NCI-H2227 (cell line): ENCODE measurements at regions not wholly inside any gene's neighbourhood (a gene's known extent, or its start where the extent isn't known, plus 50 kb on each side); places are given as distances from the start of the nearest gene placed in this dataset.
A peak's percentile ranks its signal among the peaks of the same experiment; 100 is the strongest.
"Not testable (repeated sequence)": the region's sequence is repeated elsewhere in the genome, so short reads cannot be mapped to it uniquely, and the experiment has no call there.

Experiments used
- DNase-seq: peaks from one replicate; lab custom pipeline; 2025; ENCODE audit not compliant: unreplicated experiment; lab: John Stamatoyannopoulos, UW

- peak; percentile 24 for DNase-seq
Observed at GRCh38 chr12:97977870-97978405, 515.3 kb downstream of the RMST start.

DNA sequence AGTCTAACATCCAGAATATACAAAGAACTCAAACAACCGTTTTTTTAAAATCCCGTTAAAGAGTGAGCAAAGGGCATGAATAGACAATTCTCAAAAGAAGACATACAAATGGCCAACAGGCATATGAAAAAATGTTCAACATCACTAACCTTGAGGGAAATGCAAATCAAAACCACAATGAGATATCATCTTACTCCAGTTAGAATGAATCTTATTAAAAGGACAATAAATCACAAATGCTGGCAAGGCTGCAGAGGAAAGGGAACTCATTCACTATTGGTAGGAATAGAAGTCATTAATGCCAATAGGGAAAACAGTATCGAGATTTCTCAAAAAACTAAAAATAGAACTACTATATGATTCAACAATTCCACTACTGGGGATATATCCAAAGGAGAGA, 520.1 kb downstream of the RMST start:
- no peak for DNase-seq

- DNase-seq: no peak
Observed at GRCh38 chr12:97983796-97984195, 521.2 kb downstream of the RMST start.

DNA sequence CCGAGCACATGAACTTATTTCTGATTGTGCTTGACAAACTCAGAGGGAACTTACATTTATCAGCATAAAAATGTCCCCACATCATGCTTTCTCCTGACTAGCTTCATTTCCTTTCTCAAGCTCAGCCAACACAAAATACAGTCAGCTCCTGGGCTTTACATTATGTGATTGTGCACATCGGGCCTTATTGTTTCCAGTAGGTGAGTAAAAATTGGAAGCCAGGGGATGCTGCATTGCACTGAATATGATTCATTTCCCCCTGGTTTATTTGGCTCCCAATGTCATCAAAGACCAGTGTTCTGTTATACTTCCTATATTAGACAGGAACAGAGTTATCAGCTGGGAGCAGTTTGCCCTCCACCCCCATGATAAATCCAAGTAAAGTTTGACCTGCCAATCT, 521.8 kb downstream of the RMST start:
- no peak for DNase-seq

DNA sequence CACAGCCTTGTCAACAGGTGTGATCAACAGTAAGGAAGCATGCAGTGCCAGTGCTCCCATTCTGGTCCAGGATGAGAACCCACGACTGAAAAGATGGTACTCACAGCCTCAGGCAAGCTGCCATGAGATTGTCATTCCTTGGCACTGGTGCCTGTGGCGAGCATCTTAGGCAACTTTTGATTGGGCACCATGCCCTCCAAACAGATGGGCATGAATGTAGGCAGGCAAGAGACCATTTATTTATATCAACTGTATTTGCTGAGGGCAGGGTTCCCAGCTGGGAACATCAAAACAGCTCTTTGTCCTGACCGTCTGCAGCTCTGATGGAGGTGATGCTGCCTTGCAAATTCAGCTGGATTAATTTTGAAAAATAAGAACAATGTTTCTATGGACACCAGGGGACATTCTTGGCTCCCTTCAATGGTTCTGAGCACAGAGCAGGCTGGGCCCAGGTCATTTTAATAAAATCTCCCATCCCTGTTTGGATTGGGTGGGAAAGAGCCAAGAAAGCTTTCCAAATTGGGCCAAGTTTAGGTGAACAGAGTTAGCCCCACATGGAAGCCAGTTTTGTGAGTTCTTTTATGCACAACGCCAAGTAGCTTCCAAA, 522.5 kb downstream of the RMST start:
- no peak for DNase-seq

DNA sequence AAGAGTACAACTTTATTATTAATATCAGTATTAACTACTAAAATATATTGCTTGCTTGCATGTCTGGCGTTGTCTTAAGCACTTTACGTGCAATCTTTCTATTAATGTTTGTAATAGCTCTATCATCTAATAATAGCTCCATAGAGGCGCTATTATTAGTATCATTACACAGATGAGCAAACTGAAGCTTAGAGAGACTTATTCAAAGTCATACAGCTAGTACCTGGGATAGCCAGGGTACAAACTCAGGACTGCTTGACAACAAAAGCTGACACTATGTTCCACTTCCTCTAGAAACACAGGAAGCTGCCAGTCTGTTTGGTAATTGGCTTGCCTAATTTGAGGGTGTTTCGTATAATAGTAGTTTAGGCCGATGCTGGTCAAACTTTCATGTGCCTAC, 523.2 kb downstream of the RMST start:
- DNase-seq: no peak

DNA sequence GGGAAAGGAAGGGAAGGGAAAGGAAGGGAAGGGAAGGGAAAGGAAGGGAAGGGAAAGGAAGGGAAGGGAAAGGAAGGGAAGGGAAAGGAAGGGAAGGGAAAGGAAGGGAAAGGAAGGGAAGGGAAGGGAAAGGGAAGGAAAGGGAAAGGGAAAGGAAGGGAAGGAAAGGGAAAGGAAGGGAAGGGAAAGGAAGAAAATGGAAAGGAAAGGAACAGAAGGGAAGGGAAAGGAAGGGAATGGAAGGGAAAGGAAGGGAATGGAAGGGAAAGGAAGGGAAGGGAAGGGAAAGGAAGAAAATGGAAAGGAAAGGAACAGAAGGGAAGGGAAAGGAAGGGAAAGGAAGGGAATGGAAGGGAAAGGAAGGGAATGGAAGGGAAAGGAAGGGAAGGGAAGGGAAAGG, 526.0 kb downstream of the RMST start:
- DNase-seq: not testable (repeated sequence)

DNA sequence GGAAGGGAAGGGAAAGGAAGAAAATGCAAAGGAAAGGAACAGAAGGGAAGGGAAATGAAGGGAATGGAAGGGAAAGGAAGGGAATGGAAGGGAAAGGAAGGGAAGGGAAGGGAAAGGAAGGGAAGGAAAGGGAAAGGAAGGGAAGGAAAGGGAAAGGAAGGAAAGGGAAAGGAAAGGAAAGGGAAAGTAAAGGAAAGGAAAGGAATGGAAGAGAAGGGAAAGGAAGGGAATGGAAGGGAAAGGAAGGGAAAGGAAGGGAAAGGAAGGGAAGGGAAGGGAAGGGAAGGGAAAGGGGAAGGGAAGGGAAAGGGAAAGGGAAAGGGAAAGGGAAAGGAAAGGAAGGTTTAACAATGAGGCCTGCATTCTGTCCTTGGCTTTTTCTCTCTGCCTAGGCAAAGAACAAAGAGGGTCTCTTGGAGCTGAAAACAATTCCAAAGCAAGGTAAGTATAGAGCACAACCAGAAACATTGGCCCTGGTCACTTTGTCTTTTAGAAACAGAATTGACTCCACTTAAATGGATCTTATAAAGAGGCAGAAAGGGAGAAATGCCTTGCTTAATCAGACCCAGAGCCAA, 525.9 kb upstream of the TMPO start:
- no peak for DNase-seq

DNA sequence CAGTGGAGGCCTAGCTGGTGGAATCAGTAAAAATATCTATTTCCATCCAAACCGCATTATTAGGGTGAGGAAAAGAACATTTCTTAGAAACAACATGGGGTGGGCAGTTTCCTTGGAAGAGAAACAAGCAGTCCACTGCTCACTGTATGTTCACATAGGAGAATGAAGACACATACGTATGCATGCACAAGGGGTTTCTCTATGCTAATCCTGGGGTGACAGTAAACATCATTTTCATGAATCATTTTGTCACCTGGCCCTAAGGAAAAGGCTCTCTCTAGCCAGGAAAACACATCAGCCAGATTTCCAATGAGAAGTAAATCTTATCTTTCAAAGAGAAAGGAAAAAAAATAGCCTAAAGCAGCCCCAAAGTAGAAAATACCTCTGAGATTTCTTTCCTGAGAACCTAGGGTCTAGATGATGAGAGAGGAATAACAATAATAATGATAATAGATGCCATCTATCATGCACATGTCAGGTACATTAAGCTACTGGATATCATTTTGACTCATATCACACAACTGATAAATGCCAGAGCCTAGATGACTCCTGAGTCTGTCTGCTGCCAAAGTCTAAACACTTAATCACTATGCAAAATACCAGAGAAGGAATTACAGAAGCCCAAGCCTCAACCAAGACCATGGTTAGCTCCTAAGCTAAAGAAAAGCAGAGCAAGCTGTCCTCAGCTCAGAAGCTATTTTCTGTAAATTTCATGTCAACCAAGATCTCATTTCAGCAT, 520.5 kb upstream of the TMPO start:
- no peak for DNase-seq

- no peak for DNase-seq
Observed at GRCh38 chr12:97995559-97995958, 519.8 kb upstream of the TMPO start.

DNA sequence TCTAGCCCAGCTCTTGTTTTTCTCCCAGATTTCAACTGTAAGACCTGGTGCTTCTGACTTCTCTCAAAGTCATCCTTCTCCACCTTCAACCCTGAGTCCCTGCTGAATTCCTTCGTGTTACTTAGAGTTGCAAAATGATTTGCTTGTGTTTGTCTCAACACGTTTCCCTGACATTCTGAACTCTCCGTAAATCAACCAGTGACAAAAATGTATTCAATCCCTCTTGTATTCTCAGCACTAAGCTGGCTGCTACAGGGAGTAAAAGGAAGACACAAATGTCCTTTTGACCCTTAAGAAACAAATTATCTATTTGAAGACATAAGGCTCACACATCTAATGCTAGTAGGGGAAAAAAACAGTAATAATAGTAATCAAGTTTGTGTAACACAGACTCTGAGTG, 514.0 kb upstream of the TMPO start:
- DNase-seq: peak; percentile 56

GRCh38 chr12:98002887-98003493, 512.4 kb upstream of the TMPO start:
- peak; percentile 86 for DNase-seq

DNA sequence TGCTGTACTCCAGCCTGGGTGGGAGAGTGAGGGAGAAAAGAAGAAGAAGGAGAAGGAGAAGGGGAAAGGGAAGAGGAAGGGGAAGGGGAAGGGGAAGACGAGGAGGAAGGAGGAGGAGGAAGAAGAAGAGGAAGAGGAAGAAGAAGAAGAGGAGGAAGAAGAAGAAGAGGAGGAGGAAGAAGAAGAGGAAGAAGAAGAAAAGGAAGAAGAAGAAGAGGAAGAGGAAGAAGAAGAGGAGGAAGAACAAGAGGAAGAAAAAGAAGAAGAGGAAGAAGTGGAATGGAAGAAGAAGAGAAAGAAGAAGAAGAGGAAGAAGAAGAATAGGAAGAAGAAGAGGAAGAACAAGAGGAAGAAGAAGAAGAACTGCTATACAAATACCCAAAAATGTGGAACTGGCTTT, 507.4 kb upstream of the TMPO start:
- DNase-seq: no peak

DNA sequence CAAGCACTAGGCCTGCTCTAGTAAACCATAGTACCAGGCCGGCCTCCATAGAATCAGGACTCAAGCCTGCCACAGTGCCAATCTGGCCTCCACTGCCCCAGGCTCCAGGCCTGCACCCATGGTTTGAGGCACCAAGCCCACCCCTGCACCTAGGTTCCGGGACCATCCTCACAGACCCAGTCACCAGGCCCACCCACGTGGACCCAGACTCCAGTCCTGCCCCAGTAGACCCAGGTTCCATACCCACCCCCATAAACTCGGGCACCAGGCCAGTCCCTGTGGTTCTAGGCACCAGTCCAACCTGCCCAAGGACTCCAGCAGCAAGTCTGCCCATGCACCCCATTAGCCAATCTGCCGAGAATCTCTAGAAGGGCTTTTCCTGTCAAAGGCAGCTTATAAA, 501.8 kb upstream of the TMPO start:
- DNase-seq: no peak

DNA sequence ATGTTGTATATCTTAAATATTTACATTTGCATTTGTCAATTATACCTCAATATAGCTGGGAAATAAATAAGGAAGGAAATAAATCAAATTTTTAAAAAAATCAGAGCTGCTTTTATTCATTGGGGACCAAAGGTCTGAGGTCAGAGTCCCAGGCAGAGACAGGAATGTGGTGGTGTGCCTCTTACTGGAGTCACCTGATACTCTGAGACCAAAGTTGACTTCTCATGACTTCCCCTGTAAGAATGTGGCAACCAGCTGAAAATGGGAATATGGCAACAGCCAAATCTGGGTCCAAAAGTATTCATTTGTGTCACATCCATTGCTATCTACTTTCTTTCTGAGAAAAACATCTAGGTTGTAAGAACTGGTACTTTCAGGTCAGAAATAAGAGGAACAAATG, 496.6 kb upstream of the TMPO start:
- DNase-seq: no peak

DNA sequence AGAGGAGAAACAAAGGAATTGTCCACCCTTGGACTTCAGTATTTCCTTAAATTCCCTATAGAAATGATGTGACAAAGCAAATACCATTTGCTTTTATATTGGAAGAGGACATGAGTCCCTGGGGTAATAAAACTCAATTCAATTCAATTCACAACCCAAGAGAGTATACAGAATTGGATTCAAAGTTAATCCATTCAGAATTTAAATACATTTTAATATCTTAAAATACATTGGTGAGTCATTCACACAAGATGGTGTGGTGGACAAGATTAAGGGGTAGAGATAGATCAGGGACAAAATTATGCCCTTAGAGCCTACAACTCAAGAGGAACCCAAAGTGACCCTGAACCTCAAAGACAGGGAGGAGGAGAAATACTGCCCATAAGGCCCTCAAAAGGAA, 495.0 kb upstream of the TMPO start:
- DNase-seq: no peak

DNA sequence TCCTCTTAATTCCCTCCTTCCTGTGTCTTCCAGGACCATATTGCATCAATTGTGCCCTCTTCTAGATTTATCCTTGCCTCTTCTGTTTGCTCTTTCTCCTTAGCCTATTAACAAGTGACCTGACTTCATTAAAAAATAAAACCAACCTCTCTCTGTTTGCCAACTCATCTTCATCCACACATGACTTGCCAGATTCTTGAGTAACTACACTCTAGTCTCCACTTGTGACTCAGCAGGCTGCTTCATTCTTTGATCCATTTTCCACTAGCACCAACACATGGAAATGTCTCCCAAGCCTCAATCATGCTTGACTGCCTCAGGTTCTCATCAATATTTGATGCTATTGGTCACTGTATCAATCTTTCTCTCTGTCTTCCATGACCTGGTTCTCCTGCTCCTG, 492.4 kb upstream of the TMPO start:
- no peak for DNase-seq

- no peak for DNase-seq
Observed at GRCh38 chr12:98037401-98038140, 477.8 kb upstream of the TMPO start.

- no peak for DNase-seq
Observed at GRCh38 chr12:98042668-98043067, 472.7 kb upstream of the TMPO start.

DNA sequence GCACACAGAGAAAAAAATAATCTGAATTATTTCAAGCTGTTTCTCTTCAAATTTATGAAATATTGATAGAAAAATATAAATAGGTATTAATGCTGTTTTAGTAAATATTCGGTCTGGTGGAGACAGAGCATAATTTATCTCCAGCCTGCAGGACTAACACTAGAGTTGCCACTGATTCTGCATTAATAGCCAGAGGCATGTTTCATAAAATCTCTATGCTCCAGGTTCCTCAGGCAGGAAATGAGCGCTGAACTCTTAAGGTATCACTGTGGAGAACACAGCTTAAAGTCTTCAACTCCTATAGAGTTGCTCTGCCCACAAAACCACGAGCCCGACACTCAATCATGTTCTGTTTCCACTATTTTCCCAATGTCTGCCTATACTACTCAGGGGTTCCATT, 470.0 kb upstream of the TMPO start:
- DNase-seq: no peak

DNA sequence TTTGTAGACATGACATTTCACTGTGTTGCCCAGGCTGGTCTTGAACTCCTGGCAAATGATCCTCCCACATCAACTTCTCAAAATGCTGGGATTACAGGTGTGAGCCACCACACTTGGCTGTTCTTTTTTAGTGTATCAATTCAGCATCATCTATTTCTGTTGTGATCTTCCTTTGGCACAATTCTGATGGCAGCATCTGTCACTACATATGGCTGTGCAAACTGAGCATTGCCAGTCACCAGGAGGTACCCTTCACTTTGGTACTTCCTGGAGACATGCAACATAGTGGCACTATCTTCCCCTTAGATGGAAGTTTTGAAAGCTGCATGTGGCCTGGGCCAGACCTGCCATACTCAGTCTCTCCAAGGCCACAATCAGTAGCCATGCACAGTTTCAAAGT, 467.1 kb upstream of the TMPO start:
- no peak for DNase-seq
